GM12878 (cell line): ENCODE measurements at regions not wholly inside any gene's neighbourhood (a gene's known extent, or its start where the extent isn't known, plus 50 kb on each side); places are given as distances from the start of the nearest gene placed in this dataset.

Experiments
- ATAC-seq: fragments of 200-7000 bp; cut with Tn5 transposase; 3 replicates; pipeline ENCODE4 v1.9.1; 2020; ENCODE audit warnings: mild to moderate bottlenecking, moderate library complexity
- BruUV-seq: library from RNA; stranded (reverse); fragments of 400-500 nt; replicated peaks from 2 replicates; lab custom pipeline; 2021; lab: Mats Ljungman, UMichigan
- CTCF ChIA-PET: fragments of 300-600 bp; sonication (Branson Sonifier 250); formaldehyde crosslinking; extraction: SDS; loops from one replicate; lab custom pipeline; 2021; ENCODE audit warnings: inconsistent platforms; lab: Yijun Ruan, JAX
- POLR2A ChIA-PET: fragments of 350-600 bp; formaldehyde crosslinking; extraction: SDS; loops from one replicate; lab custom pipeline; 2021; ENCODE audit warnings: inconsistent platforms; lab: Charles Lee
- RAD21 ChIA-PET: fragments of 300-600 bp; sonication (Branson Sonifier 250); formaldehyde crosslinking; loops from one replicate; lab custom pipeline; 2023; ENCODE audit warnings: antibody characterized with exemption; ENCODE audit not compliant: unreplicated experiment; lab: Charles Lee
- SMC1A ChIA-PET: fragments of 300-600 bp; sonication (Branson Sonifier 250); formaldehyde crosslinking; loops from one replicate; lab custom pipeline; 2023; ENCODE audit not compliant: unreplicated experiment, uncharacterized antibody; lab: Charles Lee
- DNase-seq: peaks from one replicate; pipeline ENCODE4 v3.0.0-alpha.2; 2011; ENCODE audit warnings: low read depth, low spot score
- FAIRE-seq: peaks from 3 replicates; lab custom pipeline; 2011; peaks lifted over from hg19 to GRCh38; lab: Jason Lieb, UNC
- H2AFZ ChIP-seq: 2 replicates; pipeline ENCODE4 v1.6.0; 2011; ENCODE audit warnings: low read depth, low read length, control low read depth; ENCODE audit not compliant: control insufficient read depth
- H3K27ac ChIP-seq: 2 replicates; pipeline ENCODE4 v1.5.1; 2011; ENCODE audit warnings: control low read depth; ENCODE audit not compliant: control insufficient read depth, insufficient read depth
- H3K27me3 ChIP-seq, 2 experiments: replicated peaks in 1 of 2; 2 replicates each; pipeline versions ENCODE4 v1.6.0 to v1.6.1; 2011; ENCODE audit warnings: low read length in 1 of 2; ENCODE audit not compliant: control insufficient read depth in 2 of 2, insufficient read depth in 2 of 2
- H3K36me3 ChIP-seq, 2 experiments: 2 replicates each; pipeline ENCODE4 v1.5.1; 2011; ENCODE audit warnings: low read length in 1 of 2; ENCODE audit not compliant: control insufficient read depth in 2 of 2, insufficient read depth in 2 of 2
- H3K4me1 ChIP-seq: 2 replicates; pipeline ENCODE4 v1.6.1; 2011; ENCODE audit warnings: mild to moderate bottlenecking, low read length, moderate library complexity, mixed read lengths; ENCODE audit not compliant: control insufficient read depth, insufficient read depth
- H3K4me2 ChIP-seq: 2 replicates; pipeline ENCODE4 v1.6.0; 2011; ENCODE audit warnings: control low read depth; ENCODE audit not compliant: control insufficient read depth, insufficient read depth
- H3K4me3 ChIP-seq: fragments of 200-600 bp; sonication (generic); 2 replicates; pipeline ENCODE4 v1.5.1; 2016
- H3K79me2 ChIP-seq: 2 replicates; pipeline ENCODE4 v1.6.0; 2011; ENCODE audit warnings: low read length; ENCODE audit not compliant: control insufficient read depth, insufficient read depth
- H3K9ac ChIP-seq: 2 replicates; pipeline ENCODE4 v1.8.0; 2011; ENCODE audit warnings: low read length, control low read depth, mixed read lengths; ENCODE audit not compliant: control insufficient read depth, insufficient read depth
- H3K9me3 ChIP-seq: replicated peaks from 3 replicates; pipeline ENCODE4 v1.5.1; 2011; ENCODE audit warnings: mild to moderate bottlenecking, low read length; ENCODE audit not compliant: control insufficient read depth, insufficient read depth
- H4K20me1 ChIP-seq: 2 replicates; pipeline ENCODE4 v1.6.0; 2011; ENCODE audit not compliant: control insufficient read depth, insufficient read depth
- CBX3 ChIP-seq: fragments of 200-600 bp; sonication (generic); IDR thresholded peaks from 2 replicates; pipeline ENCODE4 v1.6.1; 2016; ENCODE audit warnings: low read depth, borderline replicate concordance
- CREM ChIP-seq: IDR thresholded peaks from 2 replicates; pipeline ENCODE4 v1.6.1; 2014; ENCODE audit warnings: antibody characterized with exemption, low read depth
- FOXK2 ChIP-seq: fragments of 450-650 bp; IDR thresholded peaks from 2 replicates; pipeline ENCODE4 v1.6.1; 2017; ENCODE audit warnings: mild to moderate bottlenecking, moderate library complexity
- HDGF ChIP-seq: fragments of 450-650 bp; IDR thresholded peaks from 2 replicates; pipeline ENCODE4 v1.6.1; 2016; ENCODE audit warnings: antibody characterized with exemption
- MEF2A ChIP-seq: IDR thresholded peaks from 2 replicates; pipeline ENCODE4 v1.6.1; 2011; ENCODE audit warnings: low read depth, mild to moderate bottlenecking, low read length, moderate library complexity; ENCODE audit not compliant: insufficient read depth
- RELA ChIP-seq: fragments of 450-650 bp; IDR thresholded peaks from 2 replicates; pipeline ENCODE4 v1.8.0; 2014; ENCODE audit warnings: borderline replicate concordance; ENCODE audit not compliant: partially characterized antibody
- SMAD1 ChIP-seq: fragments of 450-650 bp; IDR thresholded peaks from 2 replicates; pipeline ENCODE4 v1.6.1; 2018; ENCODE audit warnings: mild to moderate bottlenecking, low read depth; ENCODE audit not compliant: partially characterized antibody
- SMARCA5 ChIP-seq: fragments of 450-650 bp; IDR thresholded peaks from 2 replicates; pipeline ENCODE4 v1.6.1; 2017; ENCODE audit warnings: mild to moderate bottlenecking
- ZNF274 ChIP-seq: IDR thresholded peaks from one replicate; pipeline ENCODE4 v1.8.0; 2011; ENCODE audit not compliant: insufficient read length, insufficient read depth
- ZNF622 ChIP-seq: fragments of 450-650 bp; IDR thresholded peaks from 2 replicates; pipeline ENCODE4 v1.6.1; 2017; ENCODE audit warnings: mild to moderate bottlenecking, inconsistent platforms
- WGBS: methylation state at CpG from one replicate; pipeline ENCODE4 v1.1.6; 2016; ENCODE audit warnings: low lambda C conversion rate; ENCODE audit not compliant: insufficient replicate concordance, insufficient coverage; ENCODE audit errors: missing lambda C conversion rate; 5-methylcytosine and 5-hydroxymethylcytosine counted together
- in situ Hi-C: fragments of 300-500 bp; cut with MboI; formaldehyde crosslinking; loops from 9 replicates; pipeline ENCODE4 v1.14.3; 2018; ENCODE audit warnings: mixed read lengths
- intact Hi-C: fragments of 100-400 bp; cut with micrococcal nuclease; formaldehyde crosslinking; loops from one replicate; pipeline ENCODE4 v1.14.2; 2022; ENCODE audit not compliant: unreplicated experiment
- TF ChIP-seq, protein P1 (sequence below): fragments of 450-650 bp; IDR thresholded peaks from 2 replicates; pipeline ENCODE4 v1.6.1; 2016; ENCODE audit warnings: mild to moderate bottlenecking
- TF ChIP-seq, protein P2 (sequence below): fragments of 450-650 bp; IDR thresholded peaks from 2 replicates; pipeline ENCODE4 v1.6.1; 2018; ENCODE audit warnings: mild to moderate bottlenecking, low read depth, moderate library complexity; ENCODE audit not compliant: partially characterized antibody
- TF ChIP-seq, protein P3 (sequence below): fragments of 450-650 bp; IDR thresholded peaks from 2 replicates; pipeline ENCODE4 v1.6.1; 2017; ENCODE audit warnings: mild to moderate bottlenecking, moderate library complexity

DNA sequence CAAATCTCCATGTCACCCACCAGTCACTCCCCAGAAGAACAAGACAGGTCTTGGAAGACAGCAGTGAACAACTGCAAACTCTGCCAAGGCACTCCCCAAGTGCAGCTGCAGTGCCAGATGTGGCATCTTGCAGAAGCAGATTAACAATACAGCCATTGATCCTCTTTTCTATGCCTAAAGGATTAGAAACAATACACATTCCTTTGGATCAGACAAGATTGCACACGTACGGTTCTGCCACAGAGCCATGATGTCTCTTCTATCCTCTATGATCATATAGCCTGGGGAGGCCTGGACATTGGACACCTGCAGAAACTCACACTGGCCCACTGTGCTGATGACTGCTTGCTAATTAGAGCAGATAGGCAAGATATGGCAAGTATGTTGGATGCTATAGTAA is 155.9 kb downstream of the MYLK4 start (continued):
- TF ChIP-seq ZNF622, result no peak
- TF ChIP-seq FOXK2, result no peak

DNA sequence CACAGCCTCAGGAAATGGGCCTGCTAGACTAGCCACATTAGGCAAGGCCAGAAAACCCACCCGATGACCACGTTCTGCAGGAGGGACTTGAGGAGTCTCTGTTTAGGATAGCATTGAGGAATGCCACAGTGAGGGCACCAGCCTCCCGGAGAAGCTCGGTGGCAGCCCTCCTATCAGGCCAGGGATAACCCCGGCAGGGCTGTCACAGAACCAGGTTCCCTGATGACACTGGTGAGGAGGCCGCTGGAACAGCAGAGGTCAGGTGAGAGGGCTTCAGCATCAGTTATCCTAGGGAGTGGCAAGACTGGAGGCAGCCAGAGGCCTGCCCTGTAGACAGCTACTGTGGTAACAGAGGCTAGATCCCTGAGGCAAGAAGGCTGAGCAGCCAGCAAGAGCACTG is 157.6 kb downstream of the MYLK4 start:
- ATAC-seq, result no peak

More for the DNA sequence above, 157.6 kb downstream of the MYLK4 start:
- Histone ChIP-seq H3K9me3 (no peaks in the 10 kb centered on the region), H3K27me3 (no peaks in the 10 kb centered on the region; a peak in 2 of 4 replicates), H3K79me2 (no peaks in the 10 kb centered on the region), H3K9ac (no peak overlapping the region), H2AFZ (no peak overlapping the region), H3K4me3 (no peak overlapping the region), H3K4me1 (no peaks in the 10 kb centered on the region), H3K27ac (no peak overlapping the region), H3K4me2 (no peak overlapping the region), H4K20me1 (no peaks in the 10 kb centered on the region), H3K36me3 (no peaks in the 10 kb centered on the region)
- in situ Hi-C loops (no loop called here), intact Hi-C loops (no loop called here)
- no TSS peak for BruUV-seq
- ChIA-PET SMC1A (no interaction called here), CTCF (no interaction called here), POLR2A (no interaction called here), RAD21 (no interaction called here)
- TF ChIP-seq, protein P1, sequence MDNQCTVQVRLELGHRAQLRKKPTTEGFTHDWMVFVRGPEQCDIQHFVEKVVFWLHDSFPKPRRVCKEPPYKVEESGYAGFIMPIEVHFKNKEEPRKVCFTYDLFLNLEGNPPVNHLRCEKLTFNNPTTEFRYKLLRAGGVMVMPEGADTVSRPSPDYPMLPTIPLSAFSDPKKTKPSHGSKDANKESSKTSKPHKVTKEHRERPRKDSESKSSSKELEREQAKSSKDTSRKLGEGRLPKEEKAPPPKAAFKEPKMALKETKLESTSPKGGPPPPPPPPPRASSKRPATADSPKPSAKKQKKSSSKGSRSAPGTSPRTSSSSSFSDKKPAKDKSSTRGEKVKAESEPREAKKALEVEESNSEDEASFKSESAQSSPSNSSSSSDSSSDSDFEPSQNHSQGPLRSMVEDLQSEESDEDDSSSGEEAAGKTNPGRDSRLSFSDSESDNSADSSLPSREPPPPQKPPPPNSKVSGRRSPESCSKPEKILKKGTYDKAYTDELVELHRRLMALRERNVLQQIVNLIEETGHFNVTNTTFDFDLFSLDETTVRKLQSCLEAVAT, result no peak
- TF ChIP-seq, protein P2, sequence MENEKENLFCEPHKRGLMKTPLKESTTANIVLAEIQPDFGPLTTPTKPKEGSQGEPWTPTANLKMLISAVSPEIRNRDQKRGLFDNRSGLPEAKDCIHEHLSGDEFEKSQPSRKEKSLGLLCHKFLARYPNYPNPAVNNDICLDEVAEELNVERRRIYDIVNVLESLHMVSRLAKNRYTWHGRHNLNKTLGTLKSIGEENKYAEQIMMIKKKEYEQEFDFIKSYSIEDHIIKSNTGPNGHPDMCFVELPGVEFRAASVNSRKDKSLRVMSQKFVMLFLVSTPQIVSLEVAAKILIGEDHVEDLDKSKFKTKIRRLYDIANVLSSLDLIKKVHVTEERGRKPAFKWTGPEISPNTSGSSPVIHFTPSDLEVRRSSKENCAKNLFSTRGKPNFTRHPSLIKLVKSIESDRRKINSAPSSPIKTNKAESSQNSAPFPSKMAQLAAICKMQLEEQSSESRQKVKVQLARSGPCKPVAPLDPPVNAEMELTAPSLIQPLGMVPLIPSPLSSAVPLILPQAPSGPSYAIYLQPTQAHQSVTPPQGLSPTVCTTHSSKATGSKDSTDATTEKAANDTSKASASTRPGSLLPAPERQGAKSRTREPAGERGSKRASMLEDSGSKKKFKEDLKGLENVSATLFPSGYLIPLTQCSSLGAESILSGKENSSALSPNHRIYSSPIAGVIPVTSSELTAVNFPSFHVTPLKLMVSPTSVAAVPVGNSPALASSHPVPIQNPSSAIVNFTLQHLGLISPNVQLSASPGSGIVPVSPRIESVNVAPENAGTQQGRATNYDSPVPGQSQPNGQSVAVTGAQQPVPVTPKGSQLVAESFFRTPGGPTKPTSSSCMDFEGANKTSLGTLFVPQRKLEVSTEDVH, result no peak
- TF ChIP-seq SMARCA5 (no peak), CREM (no peak), SMAD1 (no peak), HDGF (no peak), RELA (no peak), MEF2A (no peak), ZNF274 (no peak), CBX3 (no peak)
- TF ChIP-seq, protein P3, sequence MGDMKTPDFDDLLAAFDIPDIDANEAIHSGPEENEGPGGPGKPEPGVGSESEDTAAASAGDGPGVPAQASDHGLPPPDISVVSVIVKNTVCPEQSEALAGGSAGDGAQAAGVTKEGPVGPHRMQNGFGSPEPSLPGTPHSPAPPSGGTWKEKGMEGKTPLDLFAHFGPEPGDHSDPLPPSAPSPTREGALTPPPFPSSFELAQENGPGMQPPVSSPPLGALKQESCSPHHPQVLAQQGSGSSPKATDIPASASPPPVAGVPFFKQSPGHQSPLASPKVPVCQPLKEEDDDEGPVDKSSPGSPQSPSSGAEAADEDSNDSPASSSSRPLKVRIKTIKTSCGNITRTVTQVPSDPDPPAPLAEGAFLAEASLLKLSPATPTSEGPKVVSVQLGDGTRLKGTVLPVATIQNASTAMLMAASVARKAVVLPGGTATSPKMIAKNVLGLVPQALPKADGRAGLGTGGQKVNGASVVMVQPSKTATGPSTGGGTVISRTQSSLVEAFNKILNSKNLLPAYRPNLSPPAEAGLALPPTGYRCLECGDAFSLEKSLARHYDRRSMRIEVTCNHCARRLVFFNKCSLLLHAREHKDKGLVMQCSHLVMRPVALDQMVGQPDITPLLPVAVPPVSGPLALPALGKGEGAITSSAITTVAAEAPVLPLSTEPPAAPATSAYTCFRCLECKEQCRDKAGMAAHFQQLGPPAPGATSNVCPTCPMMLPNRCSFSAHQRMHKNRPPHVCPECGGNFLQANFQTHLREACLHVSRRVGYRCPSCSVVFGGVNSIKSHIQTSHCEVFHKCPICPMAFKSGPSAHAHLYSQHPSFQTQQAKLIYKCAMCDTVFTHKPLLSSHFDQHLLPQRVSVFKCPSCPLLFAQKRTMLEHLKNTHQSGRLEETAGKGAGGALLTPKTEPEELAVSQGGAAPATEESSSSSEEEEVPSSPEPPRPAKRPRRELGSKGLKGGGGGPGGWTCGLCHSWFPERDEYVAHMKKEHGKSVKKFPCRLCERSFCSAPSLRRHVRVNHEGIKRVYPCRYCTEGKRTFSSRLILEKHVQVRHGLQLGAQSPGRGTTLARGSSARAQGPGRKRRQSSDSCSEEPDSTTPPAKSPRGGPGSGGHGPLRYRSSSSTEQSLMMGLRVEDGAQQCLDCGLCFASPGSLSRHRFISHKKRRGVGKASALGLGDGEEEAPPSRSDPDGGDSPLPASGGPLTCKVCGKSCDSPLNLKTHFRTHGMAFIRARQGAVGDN, result no peak
- 62% methylated on average over 6 of the region's 6 CpGs for WGBS
- no peak for FAIRE-seq
- DNase-seq, result no peak
